GM19467 (cell line): ENCODE measurements at regions not wholly inside any gene's neighbourhood (a gene's known extent, or its start where the extent isn't known, plus 50 kb on each side); places are given as distances from the start of the nearest gene placed in this dataset.

Source experiments
- ATAC-seq: cut with Tn5 transposase; IDR thresholded peaks from one replicate; pipeline ENCODE4 v1.9.1; 2021; ENCODE audit warnings: mild to moderate bottlenecking, moderate library complexity; ENCODE audit not compliant: unreplicated experiment

GRCh38 chr1:90210633-90211491, 216.0 kb downstream of the ZNF326 start:
- ATAC-seq, result no peak

GRCh38 chr1:90208949-90209348, 214.0 kb downstream of the ZNF326 start:
- no peak for ATAC-seq

- ATAC-seq, result no peak
Observed at GRCh38 chr1:90206260-90206659, 211.3 kb downstream of the ZNF326 start.

GRCh38 chr1:90204780-90205179, 209.9 kb downstream of the ZNF326 start:
- no peak for ATAC-seq

- ATAC-seq, result no peak
Observed at GRCh38 chr1:90204023-90204590, 209.2 kb downstream of the ZNF326 start.

GRCh38 chr1:90201467-90202358, 206.8 kb downstream of the ZNF326 start:
- ATAC-seq, result no peak

- no peak for ATAC-seq
Observed at GRCh38 chr1:90200646-90201205, 205.8 kb downstream of the ZNF326 start.

- no peak for ATAC-seq
Observed at GRCh38 chr1:90198616-90199332, 203.9 kb downstream of the ZNF326 start.

GRCh38 chr1:90193116-90193515, 198.2 kb downstream of the ZNF326 start:
- ATAC-seq, result no peak

- no peak for ATAC-seq
Observed at GRCh38 chr1:90192408-90192807, 197.5 kb downstream of the ZNF326 start.

- no peak for ATAC-seq
Observed at GRCh38 chr1:90190523-90190922, 195.6 kb downstream of the ZNF326 start.

- no peak for ATAC-seq
Observed at GRCh38 chr1:90189889-90190288, 195.0 kb downstream of the ZNF326 start.

GRCh38 chr1:90187323-90187585, 192.3 kb downstream of the ZNF326 start:
- ATAC-seq, result no peak

GRCh38 chr1:90186506-90187322, 191.8 kb downstream of the ZNF326 start:
- no peak for ATAC-seq

- ATAC-seq, result no peak
Observed at GRCh38 chr1:90176530-90176929, 181.6 kb downstream of the ZNF326 start.

- no peak for ATAC-seq
Observed at GRCh38 chr1:90175490-90176167, 180.7 kb downstream of the ZNF326 start.

- ATAC-seq, result no peak
Observed at GRCh38 chr1:90174246-90174645, 179.3 kb downstream of the ZNF326 start.

GRCh38 chr1:90162216-90162615, 167.3 kb downstream of the ZNF326 start:
- no peak for ATAC-seq

- no peak for ATAC-seq
Observed at GRCh38 chr1:90161625-90162024, 166.7 kb downstream of the ZNF326 start.
